Suprapubic skin (tissue), 4 donors: ENCODE measurements at regions not wholly inside any gene's neighbourhood (a gene's known extent, or its start where the extent isn't known, plus 50 kb on each side); places are given as distances from the start of the nearest gene placed in this dataset.

Experiments used
- CTCF ChIP-seq, 2 donors: fragments of 200-600 bp in 1 of 2; fragments of 450-650 bp in 1 of 2; sonication (generic) in 1 of 2; IDR thresholded peaks; one replicate each; pipeline ENCODE4 v1.5.1; 2016 to 2019; ENCODE audit warnings: antibody characterized with exemption in 2 of 2, mild to moderate bottlenecking in 1 of 2, moderate library complexity in 1 of 2
- EP300 ChIP-seq: sonication (generic); formaldehyde crosslinking; IDR thresholded peaks from one replicate; pipeline ENCODE4 v1.6.1; 2017; ENCODE audit warnings: antibody characterized with exemption
- POLR2A ChIP-seq, 2 donors: fragments of 450-650 bp; IDR thresholded peaks; one replicate each; pipeline ENCODE4 v1.6.1; 2017; ENCODE audit warnings: antibody characterized with exemption in 2 of 2, mild to moderate bottlenecking in 2 of 2, moderate library complexity in 2 of 2
- POLR2AphosphoS5 ChIP-seq, 3 donors: sonication (generic); formaldehyde crosslinking; IDR thresholded peaks; one replicate each; pipeline ENCODE4 v1.6.1; 2017; ENCODE audit warnings: antibody characterized with exemption in 3 of 3

- no peak for TF ChIP-seq CTCF (IDR thresholded peaks at IDR 0.05)
- no peak for TF ChIP-seq POLR2A (IDR thresholded peaks at IDR 0.05)
- TF ChIP-seq POLR2AphosphoS5 (IDR thresholded peaks at IDR 0.05): no peak
- no peak for TF ChIP-seq EP300
Observed at GRCh38 chr3:64908251-64908685, 220.5 kb upstream of the ADAMTS9 start.
